ENCODE measurements at regions not wholly inside any gene's neighbourhood (a gene's known extent, or its start where the extent isn't known, plus 50 kb on each side); places are given as distances from the start of the nearest gene placed in this dataset.
"Not testable (repeated sequence)": the region's sequence is repeated elsewhere in the genome, so short reads cannot be mapped to it uniquely, and the experiment has no call there.

GRCh38 chr1:168407832-168408538 lies 127.3 kb downstream of the TBX19 start:
- peak overlapping the region; percentile 70 for H3K27ac ChIP-seq (ENCODE audit: insufficient read depth, low read length, poor library complexity, severe bottlenecking)
- DNase-seq (peak in 2 of 3 donors; percentile 21 to 53), ATAC-seq (ENCODE audit: low read depth in 2 of 2) (no peak)
- peak overlapping the region; percentile 83 for H3K4me3 ChIP-seq (ENCODE audit: low read depth, low read length)
- peak overlapping the region; percentile 6 to 91 (median 58) for H3K4me3 Mint-ChIP-seq
- H3K4me1 Mint-ChIP-seq: peaks cover 23 to 36% (median 31%) of the 10 kb centered on the region in 4 donors
- peak overlapping the region; percentile 66 to 95 (median 68) for H3K27ac Mint-ChIP-seq
- H3K27me3 Mint-ChIP-seq: no peaks in the 10 kb centered on the region
- H3K9me3 ChIP-seq (ENCODE audit: control insufficient read depth in 2 of 2, low read length in 2 of 2): peaks cover 0 to 3% of the 10 kb centered on the region in 2 experiments
- no peaks in the 10 kb centered on the region for H3K36me3 ChIP-seq (ENCODE audit: control insufficient read depth, insufficient read depth, low read length)
- H3K27me3 ChIP-seq (ENCODE audit: control insufficient read depth, insufficient read depth, low read length): no peaks in the 10 kb centered on the region
- H3K4me1 ChIP-seq (ENCODE audit: control insufficient read depth, insufficient read depth, low read length, poor library complexity, severe bottlenecking): peaks cover 24% of the 10 kb centered on the region
- no peaks in the 10 kb centered on the region for H3K36me3 Mint-ChIP-seq
- H3K9me3 Mint-ChIP-seq: peaks cover 0 to 7% (median 2%) of the 10 kb centered on the region in 7 donors

GRCh38 chr1:168405906-168406549 lies 125.4 kb downstream of the TBX19 start:
- peak overlapping the region in 1 of 4 donors; percentile 40 for H3K4me3 Mint-ChIP-seq
- peaks cover 0 to 7% (median 2%) of the 10 kb centered on the region in 7 donors for H3K9me3 Mint-ChIP-seq
- Histone ChIP-seq H3K4me1 (ENCODE audit: control insufficient read depth, insufficient read depth, low read length, poor library complexity, severe bottlenecking) (peaks cover 24% of the 10 kb centered on the region), H3K4me3 (ENCODE audit: low read depth, low read length) (no peak overlapping the region), H3K9me3 (ENCODE audit: control insufficient read depth in 2 of 2, low read length in 2 of 2) (peaks cover 0 to 3% of the 10 kb centered on the region in 2 experiments), H3K36me3 (ENCODE audit: control insufficient read depth, insufficient read depth, low read length) (no peaks in the 10 kb centered on the region), H3K27ac (ENCODE audit: insufficient read depth, low read length, poor library complexity, severe bottlenecking) (no peak overlapping the region), H3K27me3 (ENCODE audit: control insufficient read depth, insufficient read depth, low read length) (peaks cover 2% of the 10 kb centered on the region)
- no peak overlapping the region for H3K27ac Mint-ChIP-seq
- H3K4me1 Mint-ChIP-seq: peaks cover 23 to 36% (median 31%) of the 10 kb centered on the region in 4 donors
- ATAC-seq (ENCODE audit: low read depth in 2 of 2): no peak
- no peaks in the 10 kb centered on the region for H3K36me3 Mint-ChIP-seq
- DNase-seq: no peak
- H3K27me3 Mint-ChIP-seq: no peaks in the 10 kb centered on the region

GRCh38 chr1:168403140-168403539 lies 122.5 kb downstream of the TBX19 start:
- H3K27ac Mint-ChIP-seq: no peak overlapping the region
- H3K36me3 Mint-ChIP-seq: peaks cover 3% of the 10 kb centered on the region
- ATAC-seq (ENCODE audit: low read depth in 2 of 2): no peak
- no peak for DNase-seq
- Histone ChIP-seq H3K27ac (ENCODE audit: insufficient read depth, low read length, poor library complexity, severe bottlenecking) (no peak overlapping the region), H3K4me3 (ENCODE audit: low read depth, low read length) (no peak overlapping the region), H3K4me1 (ENCODE audit: control insufficient read depth, insufficient read depth, low read length, poor library complexity, severe bottlenecking) (peaks cover 13% of the 10 kb centered on the region), H3K9me3 (ENCODE audit: control insufficient read depth in 2 of 2, low read length in 2 of 2) (peaks cover 0 to 3% of the 10 kb centered on the region in 2 experiments), H3K36me3 (ENCODE audit: control insufficient read depth, insufficient read depth, low read length) (no peaks in the 10 kb centered on the region), H3K27me3 (ENCODE audit: control insufficient read depth, insufficient read depth, low read length) (peaks cover 2% of the 10 kb centered on the region)
- H3K4me1 Mint-ChIP-seq: peaks cover 16 to 31% (median 19%) of the 10 kb centered on the region in 4 donors
- H3K27me3 Mint-ChIP-seq: no peaks in the 10 kb centered on the region
- no peak overlapping the region for H3K4me3 Mint-ChIP-seq
- H3K9me3 Mint-ChIP-seq: peaks cover 0 to 7% (median 0%) of the 10 kb centered on the region in 7 donors

- not testable (repeated sequence) for H3K27ac Mint-ChIP-seq; H3K4me3 Mint-ChIP-seq; H3K4me1 ChIP-seq (ENCODE audit: control insufficient read depth, insufficient read depth, low read length, poor library complexity, severe bottlenecking); H3K9me3 ChIP-seq (ENCODE audit: control insufficient read depth in 2 of 2, low read length in 2 of 2); DNase-seq; H3K27ac ChIP-seq (ENCODE audit: insufficient read depth, low read length, poor library complexity, severe bottlenecking); H3K4me3 ChIP-seq (ENCODE audit: low read depth, low read length); H3K36me3 ChIP-seq (ENCODE audit: control insufficient read depth, insufficient read depth, low read length); H3K9me3 Mint-ChIP-seq; H3K27me3 Mint-ChIP-seq; ATAC-seq (ENCODE audit: low read depth in 2 of 2); H3K27me3 ChIP-seq (ENCODE audit: control insufficient read depth, insufficient read depth, low read length); H3K36me3 Mint-ChIP-seq
- H3K4me1 Mint-ChIP-seq: peaks cover 9 to 24% (median 12%) of the 10 kb centered on the region in 4 donors
Observed at GRCh38 chr1:168402466-168402865, 121.8 kb downstream of the TBX19 start.

GRCh38 chr1:168401341-168401740 lies 120.7 kb downstream of the TBX19 start:
- H3K9me3 ChIP-seq (ENCODE audit: control insufficient read depth in 2 of 2, low read length in 2 of 2): no peaks in the 10 kb centered on the region
- H3K27me3 ChIP-seq (ENCODE audit: control insufficient read depth, insufficient read depth, low read length): peaks cover 2% of the 10 kb centered on the region
- DNase-seq: no peak
- no peak overlapping the region for H3K27ac ChIP-seq (ENCODE audit: insufficient read depth, low read length, poor library complexity, severe bottlenecking)
- H3K4me1 ChIP-seq (ENCODE audit: control insufficient read depth, insufficient read depth, low read length, poor library complexity, severe bottlenecking): peaks cover 6% of the 10 kb centered on the region
- Mint-ChIP-seq H3K9me3 (no peaks in the 10 kb centered on the region), H3K36me3 (peaks cover 3% of the 10 kb centered on the region), H3K27me3 (no peaks in the 10 kb centered on the region), H3K27ac (no peak overlapping the region), H3K4me3 (no peak overlapping the region), H3K4me1 (peaks cover 0 to 15% (median 8%) of the 10 kb centered on the region in 4 donors)
- no peaks in the 10 kb centered on the region for H3K36me3 ChIP-seq (ENCODE audit: control insufficient read depth, insufficient read depth, low read length)
- ATAC-seq (ENCODE audit: low read depth in 2 of 2): no peak
- no peak overlapping the region for H3K4me3 ChIP-seq (ENCODE audit: low read depth, low read length)

- no peaks in the 10 kb centered on the region for H3K9me3 Mint-ChIP-seq
- no peak for ATAC-seq (ENCODE audit: low read depth in 2 of 2)
Observed at GRCh38 chr1:168400139-168400538, 119.5 kb downstream of the TBX19 start.

GRCh38 chr1:168397806-168398205 lies 117.1 kb downstream of the TBX19 start:
- peaks cover 2% of the 10 kb centered on the region for H3K27me3 ChIP-seq (ENCODE audit: control insufficient read depth, insufficient read depth, low read length)
- DNase-seq: no peak
- no peaks in the 10 kb centered on the region for H3K9me3 Mint-ChIP-seq
- no peak overlapping the region for H3K27ac Mint-ChIP-seq
- peaks cover under 1% of the 10 kb centered on the region for H3K27me3 Mint-ChIP-seq
- no peak for ATAC-seq (ENCODE audit: low read depth in 2 of 2)
- peaks cover 3% of the 10 kb centered on the region for H3K36me3 Mint-ChIP-seq
- peaks cover 0 to 15% (median 8%) of the 10 kb centered on the region in 4 donors for H3K4me1 Mint-ChIP-seq
- H3K36me3 ChIP-seq (ENCODE audit: control insufficient read depth, insufficient read depth, low read length): no peaks in the 10 kb centered on the region
- H3K9me3 ChIP-seq (ENCODE audit: control insufficient read depth in 2 of 2, low read length in 2 of 2): no peaks in the 10 kb centered on the region
- no peak overlapping the region for H3K4me3 ChIP-seq (ENCODE audit: low read depth, low read length)
- peaks cover 6% of the 10 kb centered on the region for H3K4me1 ChIP-seq (ENCODE audit: control insufficient read depth, insufficient read depth, low read length, poor library complexity, severe bottlenecking)
- H3K4me3 Mint-ChIP-seq: no peak overlapping the region
- H3K27ac ChIP-seq (ENCODE audit: insufficient read depth, low read length, poor library complexity, severe bottlenecking): no peak overlapping the region

More at GRCh38 chr1:168400139-168400538, 119.5 kb downstream of the TBX19 start:
- Histone ChIP-seq H3K27ac (ENCODE audit: insufficient read depth, low read length, poor library complexity, severe bottlenecking) (no peak overlapping the region), H3K27me3 (ENCODE audit: control insufficient read depth, insufficient read depth, low read length) (peaks cover 2% of the 10 kb centered on the region), H3K4me3 (ENCODE audit: low read depth, low read length) (no peak overlapping the region), H3K4me1 (ENCODE audit: control insufficient read depth, insufficient read depth, low read length, poor library complexity, severe bottlenecking) (peaks cover 6% of the 10 kb centered on the region), H3K36me3 (ENCODE audit: control insufficient read depth, insufficient read depth, low read length) (no peaks in the 10 kb centered on the region), H3K9me3 (ENCODE audit: control insufficient read depth in 2 of 2, low read length in 2 of 2) (no peaks in the 10 kb centered on the region)
- Mint-ChIP-seq H3K27ac (no peak overlapping the region), H3K36me3 (peaks cover 3% of the 10 kb centered on the region), H3K27me3 (no peaks in the 10 kb centered on the region), H3K4me1 (peaks cover 0 to 15% (median 8%) of the 10 kb centered on the region in 4 donors), H3K4me3 (no peak overlapping the region)
- no peak for DNase-seq
